HUES48 (cell line): ENCODE measurements at regions not wholly inside any gene's neighbourhood (a gene's known extent, or its start where the extent isn't known, plus 50 kb on each side); places are given as distances from the start of the nearest gene placed in this dataset.

ENCODE experiments used
- H3K27ac ChIP-seq: one replicate; pipeline ENCODE4 v1.7.0; 2013; ENCODE audit warnings: low read depth, low read length, inconsistent platforms
- H3K27me3 ChIP-seq: 2 replicates; pipeline ENCODE4 v1.6.1; 2013; ENCODE audit warnings: mild to moderate bottlenecking, low read length; ENCODE audit not compliant: control insufficient read depth, insufficient read depth
- H3K36me3 ChIP-seq: 2 replicates; pipeline ENCODE4 v1.6.1; 2013; ENCODE audit warnings: low read length; ENCODE audit not compliant: control insufficient read depth, insufficient read depth
- H3K4me1 ChIP-seq: 2 replicates; pipeline ENCODE4 v1.6.1; 2013; ENCODE audit warnings: mild to moderate bottlenecking, low read length; ENCODE audit not compliant: control insufficient read depth, insufficient read depth
- H3K4me3 ChIP-seq: 2 replicates; pipeline ENCODE4 v1.5.1; 2013; ENCODE audit warnings: mild to moderate bottlenecking, low read depth, low read length
- H3K9ac ChIP-seq: 2 replicates; pipeline ENCODE4 v1.6.1; 2013; ENCODE audit warnings: mild to moderate bottlenecking, low read depth, low read length, moderate library complexity
- H3K9me3 ChIP-seq: 2 replicates; pipeline ENCODE4 v1.6.1; 2013; ENCODE audit warnings: low read length; ENCODE audit not compliant: control insufficient read depth, insufficient read depth

DNA sequence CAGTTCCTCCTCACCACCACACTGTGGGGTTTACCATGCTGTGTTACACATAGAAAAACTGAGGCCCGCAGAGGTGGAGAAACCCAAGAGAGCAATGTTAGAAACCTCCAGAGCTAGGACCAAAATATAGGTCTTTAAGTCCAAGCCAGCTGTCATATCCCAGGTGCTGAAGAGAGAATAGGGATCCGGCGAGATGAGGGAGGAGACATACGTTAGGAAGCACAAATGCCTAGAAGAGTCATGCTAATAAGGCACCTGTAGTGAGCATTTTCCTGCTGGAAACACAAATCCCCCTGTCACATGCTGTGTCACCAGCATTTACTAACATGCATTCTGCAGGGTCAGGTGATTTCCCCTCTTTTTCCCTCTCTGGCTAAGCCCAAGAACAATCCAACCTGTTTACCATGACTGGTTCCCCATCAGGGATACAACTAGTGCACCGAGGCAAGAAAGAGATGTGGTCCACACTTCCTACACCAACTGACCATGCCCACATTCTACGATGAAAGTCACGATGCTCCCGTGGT, 168.6 kb upstream of the CAMK1G start:
- H3K27me3 ChIP-seq: peaks cover 15% of the 10 kb centered on the region; the same call in 1 of the 2 replicates
- H3K36me3 ChIP-seq: no peaks in the 10 kb centered on the region
- peaks cover 24% of the 10 kb centered on the region for H3K4me1 ChIP-seq

DNA sequence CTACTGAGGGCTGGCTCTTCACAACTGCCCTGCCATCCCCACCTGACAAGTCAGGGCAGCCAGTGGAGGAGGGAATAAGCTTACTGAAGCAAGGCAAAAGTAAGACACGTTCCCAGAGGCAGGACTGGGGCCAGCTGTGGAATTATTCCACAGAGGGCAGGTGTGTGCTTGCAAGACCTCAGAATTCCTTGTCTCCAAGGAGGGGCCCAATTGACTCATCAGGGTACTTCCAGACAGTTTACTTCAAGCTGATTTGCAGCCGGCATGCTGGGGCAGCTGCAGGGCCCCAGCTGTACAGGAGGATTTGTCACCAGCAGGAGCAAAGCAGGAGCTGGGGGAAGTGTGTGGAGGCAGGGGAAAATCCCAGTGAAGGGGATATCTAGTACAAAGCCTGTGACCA, 167.5 kb upstream of the CAMK1G start:
- H3K9me3 ChIP-seq: no peaks in the 10 kb centered on the region

More for the DNA sequence above, 168.6 kb upstream of the CAMK1G start:
- Histone ChIP-seq H3K27ac (no peak overlapping the region), H3K4me3 (no peak overlapping the region), H3K9ac (no peak overlapping the region), H3K9me3 (no peaks in the 10 kb centered on the region)

GRCh38 chr1:209416716-209417115, 166.8 kb upstream of the CAMK1G start:
- Histone ChIP-seq H3K36me3 (no peaks in the 10 kb centered on the region), H3K4me1 (peaks cover 27% of the 10 kb centered on the region), H3K9me3 (no peaks in the 10 kb centered on the region), H3K27me3 (peaks cover 15% of the 10 kb centered on the region; the same call in 1 of the 2 replicates), H3K9ac (no peak overlapping the region), H3K4me3 (no peak overlapping the region), H3K27ac (no peak overlapping the region)

More for the DNA sequence above, 167.5 kb upstream of the CAMK1G start:
- Histone ChIP-seq H3K9ac (no peak overlapping the region), H3K4me3 (no peak overlapping the region), H3K27ac (no peak overlapping the region), H3K36me3 (no peaks in the 10 kb centered on the region), H3K27me3 (peaks cover 15% of the 10 kb centered on the region; the same call in 1 of the 2 replicates), H3K4me1 (peaks cover 27% of the 10 kb centered on the region)

- H3K27ac ChIP-seq: no peak overlapping the region
- peaks cover 12% of the 10 kb centered on the region; the same call in 1 of the 2 replicates for H3K27me3 ChIP-seq
- H3K9ac ChIP-seq: no peak overlapping the region
- no peaks in the 10 kb centered on the region for H3K9me3 ChIP-seq
- no peaks in the 10 kb centered on the region for H3K36me3 ChIP-seq
- peaks cover 22% of the 10 kb centered on the region for H3K4me1 ChIP-seq
- no peak overlapping the region for H3K4me3 ChIP-seq
Observed at GRCh38 chr1:209417761-209418160, 165.8 kb upstream of the CAMK1G start.

GRCh38 chr1:209420276-209420675, 163.2 kb upstream of the CAMK1G start:
- peaks cover 19% of the 10 kb centered on the region for H3K4me1 ChIP-seq
- no peak overlapping the region for H3K4me3 ChIP-seq
- H3K36me3 ChIP-seq: no peaks in the 10 kb centered on the region
- H3K27ac ChIP-seq: no peak overlapping the region
- no peaks in the 10 kb centered on the region for H3K9me3 ChIP-seq
- peaks cover 6% of the 10 kb centered on the region; the same call in 1 of the 2 replicates for H3K27me3 ChIP-seq
- H3K9ac ChIP-seq: no peak overlapping the region

GRCh38 chr1:209421186-209421585, 162.3 kb upstream of the CAMK1G start:
- H3K36me3 ChIP-seq: no peaks in the 10 kb centered on the region
- no peaks in the 10 kb centered on the region for H3K27me3 ChIP-seq
- no peak overlapping the region for H3K9ac ChIP-seq
- H3K4me1 ChIP-seq: peaks cover 19% of the 10 kb centered on the region
- H3K27ac ChIP-seq: no peak overlapping the region
- H3K9me3 ChIP-seq: no peaks in the 10 kb centered on the region
- H3K4me3 ChIP-seq: no peak overlapping the region

GRCh38 chr1:209421978-209422680, 161.4 kb upstream of the CAMK1G start:
- H3K9ac ChIP-seq: no peak overlapping the region
- no peaks in the 10 kb centered on the region for H3K27me3 ChIP-seq
- H3K4me1 ChIP-seq: peaks cover 19% of the 10 kb centered on the region
- H3K9me3 ChIP-seq: no peaks in the 10 kb centered on the region
- no peak overlapping the region for H3K4me3 ChIP-seq
- no peak overlapping the region for H3K27ac ChIP-seq
- no peaks in the 10 kb centered on the region for H3K36me3 ChIP-seq

DNA sequence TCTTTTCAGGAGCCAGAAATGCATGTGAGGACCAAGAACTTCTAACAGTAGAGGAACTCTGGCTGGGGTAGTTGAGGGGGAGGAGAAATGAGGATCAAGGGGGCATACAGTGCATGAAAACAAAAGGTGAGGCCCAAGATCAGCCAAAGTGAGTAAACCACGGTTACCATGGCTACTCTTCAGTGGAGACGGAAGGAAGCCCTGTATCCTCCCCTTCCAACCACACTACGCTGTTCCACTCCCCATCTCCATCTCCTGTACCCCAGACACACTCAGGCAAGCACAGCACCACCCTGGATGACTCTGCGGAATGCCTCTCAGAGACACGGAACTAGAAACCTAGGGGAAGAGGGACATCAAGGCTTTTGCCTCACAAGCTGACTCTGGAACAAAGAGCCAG, 157.6 kb upstream of the CAMK1G start:
- Histone ChIP-seq H3K9ac (no peak overlapping the region), H3K9me3 (no peaks in the 10 kb centered on the region), H3K4me1 (peaks cover 46% of the 10 kb centered on the region)

DNA sequence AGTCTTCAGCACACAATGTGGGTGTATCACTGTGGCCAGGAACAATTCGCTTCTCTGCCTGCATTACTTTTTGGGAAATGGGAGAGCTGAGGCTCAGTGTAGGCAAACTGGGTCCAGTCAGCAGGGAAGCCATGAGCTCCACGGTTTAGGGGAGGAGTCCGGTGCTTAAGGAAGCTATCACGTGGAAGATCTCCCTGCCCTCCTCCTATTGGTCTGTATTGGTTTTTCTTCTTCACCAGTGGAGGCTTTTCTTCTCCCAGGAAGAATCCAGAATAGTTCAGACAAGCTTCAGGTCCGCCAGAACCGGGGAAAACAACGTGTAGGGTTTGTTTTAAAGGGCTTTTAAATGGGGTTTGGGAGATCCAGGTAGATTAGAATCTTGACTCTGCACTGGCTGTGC, 156.2 kb upstream of the CAMK1G start:
- Histone ChIP-seq H3K4me1 (peaks cover 47% of the 10 kb centered on the region), H3K9ac (no peak overlapping the region), H3K36me3 (peaks cover 8% of the 10 kb centered on the region; the same call in 1 of the 2 replicates), H3K9me3 (no peaks in the 10 kb centered on the region), H3K27me3 (no peaks in the 10 kb centered on the region), H3K4me3 (no peak overlapping the region), H3K27ac (no peak overlapping the region)

More for the DNA sequence above, 157.6 kb upstream of the CAMK1G start:
- Histone ChIP-seq H3K36me3 (no peaks in the 10 kb centered on the region; the same call in 1 of the 2 replicates), H3K27me3 (no peaks in the 10 kb centered on the region), H3K27ac (no peak overlapping the region), H3K4me3 (no peak overlapping the region)

DNA sequence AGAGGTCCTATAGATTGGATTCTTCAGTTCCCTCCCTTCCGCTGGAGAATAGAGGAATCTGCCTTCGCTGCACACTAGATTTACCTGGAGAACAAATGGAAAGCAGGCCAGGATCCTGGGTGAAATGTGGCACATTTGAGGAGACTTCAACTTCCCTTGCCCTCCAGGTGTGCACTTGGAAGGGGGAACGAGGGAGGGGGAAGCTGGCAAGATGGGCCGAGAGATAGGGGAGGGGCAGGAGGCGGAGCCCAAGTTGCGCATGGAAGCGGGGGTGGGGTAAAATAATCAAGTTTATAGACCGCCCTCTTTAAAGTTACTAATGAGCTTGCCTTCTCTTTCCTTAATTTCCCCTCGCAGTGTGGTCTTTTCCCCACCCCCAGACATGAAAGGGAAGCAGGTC, 155.7 kb upstream of the CAMK1G start:
- no peaks in the 10 kb centered on the region for H3K9me3 ChIP-seq
- H3K4me3 ChIP-seq: peak overlapping the region; percentile 43; the same call in 1 of the 2 replicates
- peak overlapping the region; percentile 83 for H3K27ac ChIP-seq
- peaks cover 53% of the 10 kb centered on the region for H3K4me1 ChIP-seq
- peaks cover 8% of the 10 kb centered on the region; the same call in 1 of the 2 replicates for H3K36me3 ChIP-seq
- H3K27me3 ChIP-seq: no peaks in the 10 kb centered on the region
- no peak overlapping the region for H3K9ac ChIP-seq

- Histone ChIP-seq H3K27ac (peak overlapping the region; percentile 83), H3K4me1 (peaks cover 56% of the 10 kb centered on the region), H3K36me3 (peaks cover 8% of the 10 kb centered on the region; the same call in 1 of the 2 replicates), H3K4me3 (peak overlapping the region; percentile 56), H3K9ac (no peak overlapping the region), H3K27me3 (no peaks in the 10 kb centered on the region), H3K9me3 (no peaks in the 10 kb centered on the region)
Observed at GRCh38 chr1:209428241-209428921, 155.1 kb upstream of the CAMK1G start.
